Keratinocyte (primary cell): ENCODE measurements at regions not wholly inside any gene's neighbourhood (a gene's known extent, or its start where the extent isn't known, plus 50 kb on each side); places are given as distances from the start of the nearest gene placed in this dataset.

Source experiments
- CTCF ChIP-seq, 3 experiments: IDR thresholded peaks in 1 of 3; conservative IDR thresholded peaks in 1 of 3; optimal IDR thresholded peaks in 1 of 3; 2 replicates in 2 of 3; 3 replicates in 1 of 3; pipeline versions ENCODE3 to v1.5.1; 2011; ENCODE audit warnings: low read length in 3 of 3, mild to moderate bottlenecking in 3 of 3, moderate library complexity in 2 of 3, control low read depth in 1 of 3, inconsistent platforms in 1 of 3; ENCODE audit not compliant: insufficient read depth in 2 of 3; ENCODE audit errors: extremely low read depth in 1 of 3
- EZH2 ChIP-seq: IDR thresholded peaks from one replicate; pipeline ENCODE4 v1.6.1; 2012; ENCODE audit warnings: inconsistent platforms, mild to moderate bottlenecking, low read length, moderate library complexity

- TF ChIP-seq CTCF (optimal IDR thresholded peaks at IDR 0.05 in 1 of 3, IDR thresholded peaks at IDR 0.05 in 1 of 3, conservative IDR thresholded peaks at IDR 0.05 in 1 of 3; ENCODE audit: extremely low read depth in 1 of 3, insufficient read depth in 2 of 3, low read length in 3 of 3) (no peak), EZH2 (no peak)
These were observed 217.7 kb downstream of the PHETA1 start for GRCh38 chr12:111150921-111151840.
